ENCODE measurements at regions not wholly inside any gene's neighbourhood (a gene's known extent, or its start where the extent isn't known, plus 50 kb on each side); places are given as distances from the start of the nearest gene placed in this dataset.

- WGBS, 2 experiments (ENCODE audit: insufficient coverage in 1 of 2, insufficient read length in 1 of 2): 89% methylated on average over 3 to 4 of the region's 4 CpGs
These were observed 73.4 kb upstream of the ARHGAP36 start for GRCh38 chrX:130984782-130985181.

DNA sequence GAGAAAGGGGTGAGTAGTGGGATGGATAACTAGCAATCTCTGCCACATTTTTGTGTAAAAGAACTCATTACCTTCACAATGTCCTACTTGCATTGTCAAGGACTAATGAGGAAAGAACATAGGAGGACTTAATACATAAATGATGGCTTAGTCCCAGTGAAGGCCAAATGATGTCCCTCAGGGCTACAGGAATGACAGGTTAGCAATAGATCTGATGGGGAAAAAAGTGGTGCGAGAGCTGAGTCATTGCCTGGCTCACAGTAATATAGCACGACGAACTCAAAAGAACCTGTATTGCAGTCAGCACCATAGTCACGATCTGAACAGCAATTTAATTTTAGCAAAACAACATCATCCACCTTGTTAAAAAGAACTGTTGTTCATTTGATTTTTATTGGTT is 70.9 kb upstream of the ARHGAP36 start:
- H3K4me1 ChIP-seq (ENCODE audit: control insufficient read depth, insufficient read depth, low read length): no peaks in the 10 kb centered on the region
- H3K4me3 Mint-ChIP-seq: no peak overlapping the region
- no peaks in the 10 kb centered on the region for H3K9me3 Mint-ChIP-seq
- H3K36me3 Mint-ChIP-seq (ENCODE audit: low read depth): no peaks in the 10 kb centered on the region
- H3K9me3 ChIP-seq (ENCODE audit: control insufficient read depth, low read length): no peaks in the 10 kb centered on the region
- no peak overlapping the region for H3K27ac Mint-ChIP-seq
- no peak overlapping the region for H3K27ac ChIP-seq (ENCODE audit: low read depth, low read length)
- WGBS, 2 experiments (ENCODE audit: insufficient coverage in 1 of 2, insufficient read length in 1 of 2): 74% methylated on average over 4 of the region's 4 CpGs; no CpG with 5 or more reads in 1 of the 2 experiments
- TF ChIP-seq, protein P1, sequence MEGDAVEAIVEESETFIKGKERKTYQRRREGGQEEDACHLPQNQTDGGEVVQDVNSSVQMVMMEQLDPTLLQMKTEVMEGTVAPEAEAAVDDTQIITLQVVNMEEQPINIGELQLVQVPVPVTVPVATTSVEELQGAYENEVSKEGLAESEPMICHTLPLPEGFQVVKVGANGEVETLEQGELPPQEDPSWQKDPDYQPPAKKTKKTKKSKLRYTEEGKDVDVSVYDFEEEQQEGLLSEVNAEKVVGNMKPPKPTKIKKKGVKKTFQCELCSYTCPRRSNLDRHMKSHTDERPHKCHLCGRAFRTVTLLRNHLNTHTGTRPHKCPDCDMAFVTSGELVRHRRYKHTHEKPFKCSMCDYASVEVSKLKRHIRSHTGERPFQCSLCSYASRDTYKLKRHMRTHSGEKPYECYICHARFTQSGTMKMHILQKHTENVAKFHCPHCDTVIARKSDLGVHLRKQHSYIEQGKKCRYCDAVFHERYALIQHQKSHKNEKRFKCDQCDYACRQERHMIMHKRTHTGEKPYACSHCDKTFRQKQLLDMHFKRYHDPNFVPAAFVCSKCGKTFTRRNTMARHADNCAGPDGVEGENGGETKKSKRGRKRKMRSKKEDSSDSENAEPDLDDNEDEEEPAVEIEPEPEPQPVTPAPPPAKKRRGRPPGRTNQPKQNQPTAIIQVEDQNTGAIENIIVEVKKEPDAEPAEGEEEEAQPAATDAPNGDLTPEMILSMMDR (conservative IDR thresholded peaks at IDR 0.05): no peak
- no peak overlapping the region for H3K9ac ChIP-seq (ENCODE audit: extremely low read depth, low read length, poor library complexity, severe bottlenecking)
- no peak for DNase-seq
- no peaks in the 10 kb centered on the region for H3K27me3 ChIP-seq (ENCODE audit: control insufficient read depth, insufficient read depth, low read length, poor library complexity, severe bottlenecking)
- H3K36me3 ChIP-seq (ENCODE audit: control insufficient read depth, insufficient read depth, low read length): no peaks in the 10 kb centered on the region
- H3K27me3 Mint-ChIP-seq (ENCODE audit: insufficient read depth): no peaks in the 10 kb centered on the region
- H3K4me1 Mint-ChIP-seq: peaks cover 3% of the 10 kb centered on the region
- no peak overlapping the region for H3K4me3 ChIP-seq (ENCODE audit: low read length)

More at GRCh38 chrX:130984782-130985181, 73.4 kb upstream of the ARHGAP36 start:
- TF ChIP-seq, protein P1 (conservative IDR thresholded peaks at IDR 0.05): no peak
- Mint-ChIP-seq H3K36me3 (ENCODE audit: low read depth) (no peaks in the 10 kb centered on the region), H3K27me3 (ENCODE audit: insufficient read depth) (peaks cover 4% of the 10 kb centered on the region), H3K4me3 (no peak overlapping the region), H3K9me3 (no peaks in the 10 kb centered on the region), H3K4me1 (peaks cover 3% of the 10 kb centered on the region), H3K27ac (peak overlapping the region; percentile 44)
- Histone ChIP-seq H3K4me3 (ENCODE audit: low read length) (no peak overlapping the region), H3K27ac (ENCODE audit: low read depth, low read length) (no peak overlapping the region), H3K27me3 (ENCODE audit: control insufficient read depth, insufficient read depth, low read length, poor library complexity, severe bottlenecking) (no peaks in the 10 kb centered on the region), H3K9ac (ENCODE audit: extremely low read depth, low read length, poor library complexity, severe bottlenecking) (no peak overlapping the region), H3K4me1 (ENCODE audit: control insufficient read depth, insufficient read depth, low read length) (no peaks in the 10 kb centered on the region), H3K36me3 (ENCODE audit: control insufficient read depth, insufficient read depth, low read length) (no peaks in the 10 kb centered on the region), H3K9me3 (ENCODE audit: control insufficient read depth, low read length) (no peaks in the 10 kb centered on the region)
- DNase-seq: no peak

DNA sequence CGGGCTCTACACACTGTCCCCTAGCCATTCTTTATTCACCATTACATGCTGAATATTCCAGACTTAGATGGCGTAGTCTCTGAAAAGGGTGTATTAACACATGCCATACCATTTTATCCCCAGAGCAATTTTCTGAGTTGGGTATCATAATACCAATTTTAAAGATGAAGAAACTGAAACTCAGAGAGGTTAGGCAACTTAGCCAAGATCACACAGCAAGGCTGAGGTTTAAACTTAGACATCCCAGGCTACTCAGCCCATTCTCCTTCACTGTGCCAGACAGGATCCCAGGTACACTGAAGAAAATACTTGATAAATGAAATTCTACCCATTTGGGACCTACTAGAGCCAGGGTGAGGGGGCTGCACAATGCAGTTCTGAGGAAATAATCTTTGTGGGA is 67.4 kb upstream of the ARHGAP36 start:
- H3K9me3 ChIP-seq (ENCODE audit: control insufficient read depth, low read length): no peaks in the 10 kb centered on the region
- no peak overlapping the region for H3K9ac ChIP-seq (ENCODE audit: extremely low read depth, low read length, poor library complexity, severe bottlenecking)
- H3K27me3 ChIP-seq (ENCODE audit: control insufficient read depth, insufficient read depth, low read length, poor library complexity, severe bottlenecking): no peaks in the 10 kb centered on the region
- H3K4me1 ChIP-seq (ENCODE audit: control insufficient read depth, insufficient read depth, low read length): no peaks in the 10 kb centered on the region
- no CpG with 5 or more reads among the region's 2 CpGs for WGBS, 2 experiments (ENCODE audit: insufficient coverage in 1 of 2, insufficient read length in 1 of 2)
- no peak overlapping the region for H3K27ac ChIP-seq (ENCODE audit: low read depth, low read length)
- Mint-ChIP-seq H3K4me3 (no peak overlapping the region), H3K36me3 (ENCODE audit: low read depth) (no peaks in the 10 kb centered on the region), H3K27ac (no peak overlapping the region), H3K27me3 (ENCODE audit: insufficient read depth) (peaks cover 5% of the 10 kb centered on the region), H3K4me1 (no peaks in the 10 kb centered on the region), H3K9me3 (no peaks in the 10 kb centered on the region)
- TF ChIP-seq, protein P1 (conservative IDR thresholded peaks at IDR 0.05): no peak
- DNase-seq: no peak
- no peak overlapping the region for H3K4me3 ChIP-seq (ENCODE audit: low read length)
- H3K36me3 ChIP-seq (ENCODE audit: control insufficient read depth, insufficient read depth, low read length): no peaks in the 10 kb centered on the region

Data from endodermal cell (in vitro differentiated cells).